ENCODE measurements at regions not wholly inside any gene's neighbourhood (a gene's known extent, or its start where the extent isn't known, plus 50 kb on each side); places are given as distances from the start of the nearest gene placed in this dataset.
"Not testable (repeated sequence)": the region's sequence is repeated elsewhere in the genome, so short reads cannot be mapped to it uniquely, and the experiment has no call there.

DNA sequence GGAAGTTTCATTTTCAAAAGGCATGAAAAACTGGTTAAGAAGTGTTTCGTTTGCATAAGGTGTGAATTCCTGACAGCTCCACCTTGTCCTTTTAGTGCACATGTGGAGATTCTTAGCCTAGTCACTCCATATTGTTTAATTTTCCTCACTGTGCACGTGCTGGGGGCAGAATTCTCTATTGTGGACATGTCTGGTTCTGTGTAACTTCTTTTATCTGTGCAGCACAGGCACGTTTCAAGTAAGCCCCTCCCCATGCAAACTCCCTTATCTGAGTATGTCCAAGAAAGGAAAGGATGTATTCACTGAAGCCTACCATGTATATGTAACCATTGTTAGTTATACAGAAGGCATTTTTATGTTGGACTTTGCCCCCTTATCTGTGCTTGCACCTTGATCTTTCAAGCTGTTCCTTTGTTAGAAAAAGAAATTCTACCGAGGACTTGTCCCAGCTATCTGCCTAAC, 1346.3 kb downstream of the REEP3 start:
- no peak for DNase-seq (ENCODE audit: low spot score)
- intact Hi-C loops (cut with DNase I), result no loop called here

DNA sequence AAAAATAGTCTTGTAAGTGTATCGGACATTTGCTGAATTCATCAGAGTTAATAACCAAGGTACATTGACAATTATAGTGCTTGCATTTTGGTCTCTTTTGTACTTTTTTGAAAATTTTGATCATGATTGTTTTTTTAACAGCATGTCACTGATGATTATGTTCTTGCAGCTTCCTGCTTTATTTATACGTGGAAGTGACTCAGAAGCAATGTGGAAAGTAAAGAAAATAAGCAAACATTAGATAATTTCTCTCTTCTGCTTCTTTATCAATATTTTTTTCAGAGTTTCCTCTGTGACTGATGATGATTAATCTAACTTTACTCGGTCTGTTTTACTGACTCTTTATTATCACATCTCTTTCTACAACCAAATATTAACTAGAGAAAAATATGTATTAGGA, 1351.9 kb downstream of the REEP3 start:
- intact Hi-C loops (cut with DNase I), result no loop called here
- DNase-seq (ENCODE audit: low spot score), result no peak

DNA sequence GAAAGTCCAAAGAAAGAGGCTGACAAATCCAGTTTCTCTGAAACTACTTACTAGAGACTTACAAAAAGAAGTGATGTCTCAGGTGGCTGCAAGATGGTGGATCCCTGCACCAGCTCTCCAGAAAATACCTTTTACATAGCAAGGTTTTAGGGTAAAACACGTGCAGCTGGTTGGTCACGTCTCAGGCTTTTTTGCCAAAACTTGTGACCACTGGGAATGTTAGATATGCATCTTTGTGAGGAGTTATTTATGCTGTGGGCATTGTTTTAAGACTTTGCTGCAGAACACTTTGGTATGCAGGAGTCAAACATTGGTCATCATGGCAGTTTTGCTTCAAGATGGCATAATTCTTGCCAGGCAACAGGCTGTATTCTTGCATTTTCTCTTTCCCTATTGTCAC, 1352.8 kb downstream of the REEP3 start:
- no peak for DNase-seq (ENCODE audit: low spot score)
- intact Hi-C loops (cut with DNase I), result no loop called here

DNA sequence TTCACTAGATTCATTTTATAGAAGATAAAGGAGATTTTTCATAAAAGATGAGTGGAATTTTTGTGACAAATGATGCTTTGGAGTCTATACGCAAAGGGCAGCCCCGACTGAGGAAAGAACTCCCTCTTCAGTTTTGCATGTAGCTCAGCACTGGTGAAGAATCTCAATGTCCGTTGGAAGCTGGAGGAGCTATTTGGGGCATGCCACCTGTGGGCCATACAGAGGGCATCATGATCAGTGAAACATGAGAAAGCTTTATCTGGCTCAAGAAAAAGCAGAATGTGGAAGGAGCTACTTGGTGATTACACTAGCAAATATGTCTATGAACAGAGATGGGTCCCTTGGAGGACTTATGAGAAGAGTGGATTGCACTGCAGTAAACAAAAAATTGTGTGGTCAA, 1359.3 kb downstream of the REEP3 start:
- DNase-seq (ENCODE audit: low spot score), result no peak
- intact Hi-C loops (cut with DNase I), result no loop called here

DNA sequence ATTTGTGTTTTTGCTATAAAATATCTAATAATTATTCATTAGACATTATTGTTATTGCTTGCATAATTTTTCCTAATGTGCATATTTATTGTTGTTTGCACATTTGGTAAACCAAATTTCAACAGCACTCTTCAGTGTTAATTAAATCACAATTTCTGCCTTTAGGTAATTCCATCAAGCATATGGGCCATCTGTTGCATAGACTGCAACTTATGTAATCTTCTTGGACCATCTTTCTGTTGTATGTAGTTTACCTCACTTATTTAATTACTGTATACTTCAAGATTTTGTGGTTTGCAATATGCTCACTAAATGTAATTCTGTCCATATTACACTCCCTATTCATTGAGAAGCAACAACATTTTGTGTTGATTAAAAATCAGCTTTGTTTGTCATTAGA, 1360.1 kb downstream of the REEP3 start:
- intact Hi-C loops (cut with DNase I), result no loop called here
- no peak for DNase-seq (ENCODE audit: low spot score)

DNA sequence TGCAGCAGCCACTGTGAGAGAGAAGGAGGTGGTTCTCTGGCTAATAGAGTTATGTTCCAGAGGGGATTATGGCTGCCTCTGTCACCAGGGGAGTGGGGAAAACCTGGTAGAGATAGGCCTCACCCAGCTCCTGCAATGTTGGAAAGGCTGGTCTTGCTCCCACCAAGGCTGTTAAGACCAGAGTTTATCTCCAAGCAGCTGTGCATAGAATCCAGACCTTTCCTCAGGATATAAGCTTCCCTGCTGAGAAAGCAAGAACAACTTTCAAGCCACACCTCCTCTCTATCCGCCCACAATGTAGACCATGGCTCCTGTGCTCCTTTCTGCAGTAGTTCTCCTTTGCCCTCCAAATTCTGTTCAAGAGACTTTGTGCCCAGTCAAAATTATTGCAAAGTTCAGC, 1375.4 kb downstream of the REEP3 start:
- intact Hi-C loops (cut with DNase I), result no loop called here
- DNase-seq (ENCODE audit: low spot score), result no peak

DNA sequence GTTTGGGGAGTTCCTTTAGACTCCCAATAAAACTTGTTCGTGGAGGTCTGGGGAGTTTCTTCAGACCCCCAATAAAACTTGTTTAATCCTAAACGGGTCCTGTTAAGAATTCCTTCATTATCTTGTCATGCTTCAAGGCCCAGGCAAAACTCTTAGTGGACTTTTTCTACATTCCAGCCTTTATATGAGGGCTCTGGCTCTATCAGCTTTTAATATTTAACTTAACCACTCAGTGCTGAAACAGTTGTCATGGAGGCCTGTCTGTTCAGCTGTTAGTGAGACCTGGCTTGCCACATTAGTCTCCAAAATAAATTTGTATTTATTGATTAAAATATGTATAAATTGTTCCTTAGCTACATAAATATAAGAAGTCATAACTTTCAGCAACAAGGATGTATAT, 1385.1 kb downstream of the REEP3 start:
- intact Hi-C loops (cut with DNase I); DNase-seq (ENCODE audit: low spot score): not testable (repeated sequence)

DNA sequence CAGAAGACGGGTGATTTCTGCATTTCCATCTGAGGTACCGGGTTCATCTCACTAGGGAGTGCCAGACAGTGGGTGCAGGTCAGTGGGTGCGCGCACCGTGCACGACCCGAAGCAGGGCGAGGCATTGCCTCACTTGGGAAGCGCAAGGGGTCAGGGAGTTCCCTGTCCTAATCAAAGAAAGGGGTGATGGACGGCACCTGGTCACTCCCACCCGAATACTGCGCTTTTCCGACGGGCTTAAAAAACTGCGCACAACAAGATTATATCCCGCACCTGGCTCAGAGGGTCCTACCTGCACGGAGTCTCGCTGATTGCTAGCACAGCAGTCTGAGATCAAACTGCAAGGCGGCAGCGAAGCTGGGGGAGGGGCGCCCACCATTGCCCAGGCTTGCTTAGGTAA, 1403.1 kb downstream of the REEP3 start:
- intact Hi-C loops (cut with DNase I), result not testable (repeated sequence)
- DNase-seq (ENCODE audit: low spot score), result peak; percentile 43

DNA sequence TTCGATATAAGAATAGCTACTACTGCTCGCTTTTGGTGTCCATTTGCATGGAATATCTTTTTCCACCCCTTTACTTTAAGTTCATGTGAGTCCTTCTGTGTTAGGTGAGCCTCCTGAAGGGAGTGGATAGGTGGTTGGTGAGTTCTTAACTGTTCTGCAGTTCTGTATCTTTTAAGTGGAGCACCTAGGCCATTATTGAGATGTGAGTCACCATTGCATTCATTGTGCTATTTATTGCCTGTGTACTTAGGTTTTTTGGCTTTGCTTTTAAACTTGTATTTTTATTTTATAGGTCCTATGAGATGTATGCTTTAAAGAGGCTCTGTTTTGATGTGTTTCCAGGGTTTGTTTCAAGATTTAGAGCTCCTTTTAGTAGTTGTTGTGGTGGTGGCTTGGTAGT, 1430.8 kb downstream of the REEP3 start:
- intact Hi-C loops (cut with DNase I), result no loop called here
- no peak for DNase-seq (ENCODE audit: low spot score)

DNA sequence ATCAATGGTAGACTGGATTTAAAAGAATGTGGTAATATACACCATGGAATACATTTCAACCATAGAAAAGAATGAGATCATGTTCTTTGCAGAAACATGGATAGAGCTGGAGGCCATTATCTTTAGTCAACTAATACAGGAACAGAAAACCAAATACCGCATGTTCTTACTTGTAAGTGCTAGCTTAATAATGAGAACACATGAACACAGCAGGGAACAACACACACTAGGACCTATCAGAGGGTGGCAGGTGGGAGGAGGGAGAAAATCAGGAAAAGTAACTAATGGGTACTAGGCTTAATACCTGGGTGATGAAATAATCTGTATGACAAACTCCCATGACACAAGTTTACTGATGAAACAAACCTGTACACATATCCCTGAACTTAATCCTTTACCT, 1435.2 kb downstream of the REEP3 start:
- intact Hi-C loops (cut with DNase I), result no loop called here
- no peak for DNase-seq (ENCODE audit: low spot score)

DNA sequence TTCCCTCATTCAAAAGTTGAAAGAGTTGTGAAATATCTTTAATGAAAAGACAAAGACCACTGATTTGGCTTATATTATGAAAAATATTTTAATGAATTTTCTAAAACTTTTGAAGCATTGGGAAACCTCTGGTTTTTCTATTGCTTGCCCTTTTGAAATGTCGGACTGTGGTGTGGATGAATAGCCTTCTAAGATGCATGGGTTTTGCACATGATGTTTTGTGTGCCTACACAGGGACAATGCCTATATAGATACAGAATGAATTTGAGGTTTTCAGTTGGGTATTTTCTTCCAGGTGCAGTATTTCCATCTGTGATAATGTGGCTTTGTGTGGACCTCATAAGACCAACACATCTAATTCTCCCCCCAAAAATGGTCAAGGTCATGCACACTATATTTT, 1437.9 kb downstream of the REEP3 start:
- intact Hi-C loops (cut with DNase I), result no loop called here
- DNase-seq (ENCODE audit: low spot score), result no peak

DNA sequence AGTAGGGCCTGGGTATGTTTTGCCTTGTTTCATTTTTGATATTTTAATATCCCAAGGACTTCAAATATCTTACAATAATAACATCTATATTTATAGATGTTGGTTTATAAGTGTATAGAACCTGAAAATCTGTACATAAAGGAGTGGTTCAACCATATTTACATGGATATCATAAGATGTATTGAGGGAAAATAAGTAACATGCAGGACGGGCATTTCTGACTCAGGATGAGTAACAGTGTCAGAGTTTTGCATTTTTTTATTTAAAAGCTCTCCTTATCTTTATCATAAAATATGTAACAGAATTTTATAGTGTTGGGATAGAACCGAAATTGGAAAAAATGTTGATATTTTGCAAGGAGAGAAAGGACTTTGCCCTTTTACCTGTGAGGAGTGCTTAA, 1438.7 kb downstream of the REEP3 start:
- DNase-seq (ENCODE audit: low spot score), result no peak
- intact Hi-C loops (cut with DNase I), result no loop called here

DNA sequence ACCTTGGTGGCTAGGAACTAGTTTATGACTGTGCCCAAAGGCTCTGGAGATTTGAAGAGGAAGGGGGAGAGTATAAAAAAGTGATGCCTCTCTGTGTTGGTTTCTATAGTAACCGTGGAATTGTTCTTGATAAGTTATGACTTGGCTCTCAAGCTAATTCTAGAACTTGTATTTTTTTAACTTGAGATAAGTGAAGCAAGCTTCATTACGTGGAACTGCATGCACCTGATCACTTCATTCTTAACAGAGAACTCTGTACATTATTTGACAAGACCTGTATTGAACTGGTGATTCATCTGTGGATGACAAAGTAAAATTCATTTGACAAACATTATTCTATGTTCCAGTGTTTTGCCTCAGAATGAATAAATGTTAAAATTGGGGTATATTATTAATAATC, 1452.2 kb downstream of the REEP3 start:
- intact Hi-C loops (cut with DNase I), result no loop called here
- no peak for DNase-seq (ENCODE audit: low spot score)

DNA sequence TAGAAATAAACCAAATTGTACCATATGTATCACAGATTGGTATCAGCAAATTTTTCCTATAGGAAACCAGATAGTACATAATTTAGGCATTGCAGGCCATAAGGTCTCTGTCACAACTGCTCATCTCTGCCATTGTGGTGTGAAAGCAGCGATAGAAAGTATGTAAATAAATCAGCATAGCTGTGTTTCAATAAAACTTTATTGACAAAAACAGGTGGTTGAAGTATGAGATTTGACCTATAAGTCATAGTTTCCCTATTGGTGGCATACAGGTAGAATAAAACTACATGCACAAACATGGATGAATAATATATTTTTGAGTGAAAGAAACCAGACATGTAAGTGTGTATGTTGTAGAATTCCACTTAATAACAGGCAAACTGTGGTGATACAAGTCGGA, 1454.9 kb downstream of the REEP3 start:
- intact Hi-C loops (cut with DNase I), result no loop called here
- no peak for DNase-seq (ENCODE audit: low spot score)

DNA sequence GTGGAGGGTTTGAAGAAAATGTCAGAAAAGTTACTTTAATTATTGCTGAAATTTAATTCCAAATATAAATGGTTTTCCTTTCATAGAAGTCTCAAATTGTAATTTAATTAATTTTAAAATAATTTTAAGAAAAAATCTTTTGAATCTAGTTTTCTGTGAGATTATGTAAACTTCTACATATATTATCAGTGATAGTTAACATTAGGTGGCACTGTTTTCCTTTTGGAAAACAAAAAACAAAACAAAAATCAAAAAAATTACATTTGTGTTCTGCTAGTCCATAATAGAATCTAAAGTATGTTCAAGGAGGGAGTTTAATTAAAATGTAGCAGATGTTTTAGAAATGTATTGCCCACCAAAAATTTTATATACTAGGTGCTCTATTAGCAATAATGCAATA, 1456.7 kb downstream of the REEP3 start:
- intact Hi-C loops (cut with DNase I), result no loop called here
- DNase-seq (ENCODE audit: low spot score), result no peak

DNA sequence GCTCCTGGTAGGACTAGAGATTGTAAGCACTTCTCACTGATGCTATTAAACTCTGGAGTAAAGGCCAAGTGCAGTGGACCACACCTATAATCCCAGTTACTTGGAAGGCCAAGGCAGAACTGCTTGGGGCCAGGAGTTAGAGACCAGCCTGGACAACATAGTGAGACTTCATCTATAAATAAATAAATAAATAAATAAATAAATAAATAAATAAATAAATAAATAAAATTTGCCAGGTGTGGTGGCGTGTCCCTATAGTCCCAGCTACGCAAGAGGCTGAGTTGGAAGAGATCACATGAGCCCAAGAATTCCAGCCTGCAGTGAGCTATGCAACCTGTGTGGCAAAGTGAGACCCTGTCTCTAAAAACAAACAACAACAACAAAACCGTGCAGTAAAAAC, 1475.7 kb downstream of the REEP3 start:
- no peak for DNase-seq (ENCODE audit: low spot score)
- intact Hi-C loops (cut with DNase I), result no loop called here

DNA sequence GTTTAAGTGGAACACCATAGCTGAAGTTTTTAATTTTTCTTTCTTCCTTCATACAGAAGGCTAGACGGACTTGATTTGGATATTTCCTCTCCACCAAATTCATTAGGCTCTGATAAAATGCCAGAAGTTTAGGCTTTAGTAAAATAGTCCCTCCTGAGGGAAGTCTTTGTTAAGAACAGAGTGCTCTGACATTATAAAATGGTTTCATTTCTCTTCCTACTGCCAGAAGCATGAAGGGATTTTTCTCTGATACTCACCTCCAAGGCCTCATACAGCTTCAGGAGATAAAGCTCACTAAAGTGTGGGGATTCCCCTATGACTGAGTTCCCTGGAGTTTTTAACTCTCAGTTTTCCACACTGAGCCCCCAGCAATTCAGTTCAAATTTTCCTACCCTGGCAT, 1489.6 kb downstream of the REEP3 start:
- no peak for DNase-seq (ENCODE audit: low spot score)
- intact Hi-C loops (cut with DNase I), result no loop called here

DNA sequence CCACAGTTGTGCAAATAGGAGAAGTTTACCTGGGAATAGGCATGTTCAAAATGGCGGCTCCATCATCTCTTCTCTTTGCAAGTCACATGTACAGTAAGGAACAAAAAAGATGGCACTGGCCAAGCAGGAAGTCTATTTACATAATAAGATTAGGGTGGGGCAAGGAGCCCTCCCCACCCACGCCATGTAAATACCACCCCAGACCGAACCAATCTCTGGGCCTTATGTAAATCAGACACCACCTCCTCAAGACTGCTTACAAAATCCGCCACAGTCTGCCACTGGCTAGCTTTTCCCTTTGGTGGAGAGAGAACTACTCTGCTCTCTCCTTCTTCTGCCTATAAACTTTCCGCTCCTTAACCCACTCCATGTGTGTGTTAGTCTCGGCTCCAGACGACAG, 1496.3 kb downstream of the REEP3 start:
- intact Hi-C loops (cut with DNase I), result no loop called here
- no peak for DNase-seq (ENCODE audit: low spot score)

DNA sequence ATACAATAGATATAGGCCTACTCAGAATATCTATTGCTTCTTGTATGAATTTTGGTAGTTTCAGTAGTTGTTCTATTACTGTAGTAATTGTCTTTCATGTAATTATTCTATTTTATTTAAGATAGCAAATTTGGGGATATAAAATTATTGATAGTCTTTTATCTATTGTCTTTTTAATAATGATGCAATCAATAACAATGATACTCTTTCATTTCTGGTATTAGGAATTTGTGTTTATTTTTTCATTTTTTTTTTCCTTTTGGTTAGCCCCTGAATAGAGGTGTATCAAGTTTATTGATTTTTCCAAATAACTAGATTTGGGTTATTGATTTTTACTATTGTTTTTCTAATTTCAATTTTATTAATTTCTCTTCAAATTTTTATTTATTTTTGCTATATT, 1503.7 kb downstream of the REEP3 start:
- no peak for DNase-seq (ENCODE audit: low spot score)
- intact Hi-C loops (cut with DNase I), result no loop called here

DNA sequence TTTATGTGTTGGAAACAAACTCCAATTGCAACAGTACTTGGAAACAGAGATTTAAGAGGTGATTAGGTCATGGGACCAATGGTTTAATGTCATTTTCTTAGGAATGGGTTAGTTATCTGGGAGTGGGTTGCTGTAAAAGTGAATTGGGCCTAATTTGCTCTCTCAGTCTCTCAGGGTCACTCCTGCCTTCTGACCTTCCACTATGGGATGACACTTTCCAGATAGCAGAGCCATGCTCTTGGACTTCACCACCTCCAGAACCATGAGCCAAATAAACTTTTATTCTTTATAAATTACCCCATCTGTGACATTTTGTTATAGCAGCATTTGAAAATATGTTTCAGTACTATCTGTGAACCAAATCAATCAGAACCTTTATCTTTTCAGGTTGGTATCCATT, 1509.1 kb downstream of the REEP3 start:
- DNase-seq (ENCODE audit: low spot score), result no peak
- intact Hi-C loops (cut with DNase I), result no loop called here

DNA sequence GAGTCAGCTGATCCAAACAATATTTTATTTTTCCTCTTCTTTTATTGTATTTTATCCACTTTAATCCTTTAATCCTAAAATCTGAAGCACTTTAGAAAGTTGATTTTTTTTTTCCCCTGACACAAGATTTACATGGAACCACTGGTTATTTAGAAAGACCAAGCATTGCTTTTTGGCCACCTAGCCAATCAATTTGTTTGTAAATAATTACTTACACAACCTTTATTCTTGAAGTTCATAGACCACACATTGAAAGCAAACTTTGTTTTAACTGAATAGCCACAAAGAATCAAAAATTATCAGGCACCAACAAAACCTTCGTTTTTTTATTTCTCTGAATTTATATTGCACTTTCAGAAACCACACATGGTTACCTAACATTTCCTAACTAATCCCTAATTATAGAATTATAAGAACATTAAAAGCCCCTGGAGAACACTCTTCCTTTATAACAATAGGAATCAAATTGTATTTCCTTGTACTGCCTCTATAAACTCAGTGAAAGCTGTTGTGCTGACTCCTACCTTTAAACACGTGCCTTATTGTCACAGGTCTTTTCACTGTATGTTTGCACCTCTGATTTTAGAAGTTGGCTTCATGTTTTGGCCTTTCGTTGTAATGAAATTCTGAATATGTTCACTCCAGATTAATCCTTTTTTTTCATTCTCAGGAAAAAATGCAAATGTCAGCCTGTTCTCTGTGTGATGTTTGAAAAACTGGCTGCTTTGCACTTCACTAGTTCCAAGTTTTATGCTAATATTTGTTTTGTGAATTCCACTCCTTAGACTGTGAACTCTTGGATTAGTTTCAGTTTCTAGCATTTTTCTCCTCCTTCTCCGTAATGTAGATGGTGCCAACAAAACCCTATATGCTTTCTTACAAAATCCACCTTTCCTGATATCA, 1511.9 kb downstream of the REEP3 start:
- no peak for DNase-seq (ENCODE audit: low spot score)
- intact Hi-C loops (cut with DNase I), result no loop called here

DNA sequence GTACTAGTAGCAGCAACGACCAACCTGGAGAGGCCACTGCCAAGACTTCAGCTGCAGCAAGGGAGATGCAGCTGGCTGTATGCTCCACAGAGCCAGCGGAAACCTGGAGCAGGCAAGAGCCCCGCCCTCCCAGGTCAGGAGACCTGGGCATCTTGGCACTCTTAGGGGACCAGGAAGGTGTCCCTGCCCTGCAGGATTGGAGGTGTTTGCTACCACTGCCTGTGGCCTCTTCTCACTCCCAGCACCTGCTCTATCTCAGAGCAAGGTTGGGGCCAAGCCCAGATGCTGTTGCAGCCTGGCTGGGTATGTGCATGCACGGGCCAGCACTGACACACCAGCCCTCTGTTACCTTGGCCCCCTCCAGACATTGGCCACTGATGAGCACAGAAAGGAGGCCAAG, 1512.8 kb downstream of the REEP3 start:
- intact Hi-C loops (cut with DNase I), result no loop called here
- peak; percentile 62 for DNase-seq (ENCODE audit: low spot score)
